Spleen (tissue), 11 donors: ENCODE measurements at regions not wholly inside any gene's neighbourhood (a gene's known extent, or its start where the extent isn't known, plus 50 kb on each side); places are given as distances from the start of the nearest gene placed in this dataset.

Source experiments
- DNase-seq: peaks from one replicate; pipeline ENCODE4 v3.0.0-alpha.2; 2020
- H3K27ac ChIP-seq, 8 donors: fragments of 200-600 bp; sonication (generic) in 7 of 8; 1 replicate in 4 of 8; 2 replicates in 4 of 8; pipeline versions ENCODE4 v1.5.0 to v1.8.0; 2016 to 2021; ENCODE audit warnings: inconsistent platforms in 4 of 8, mild to moderate bottlenecking in 4 of 8, moderate library complexity in 1 of 8
- H3K27me3 ChIP-seq, 7 donors: fragments of 200-600 bp; sonication (generic) in 6 of 7; replicated peaks in 1 of 7; 1 replicate in 4 of 7; 2 replicates in 3 of 7; pipeline versions ENCODE4 v1.5.0 to v1.8.0; 2016 to 2021; ENCODE audit warnings: inconsistent platforms in 3 of 7, mild to moderate bottlenecking in 1 of 7
- H3K36me3 ChIP-seq, 6 donors: fragments of 200-600 bp; sonication (generic) in 5 of 6; 1 replicate in 4 of 6; 2 replicates in 2 of 6; pipeline versions ENCODE4 v1.5.0 to v1.8.0; 2016 to 2021; ENCODE audit warnings: inconsistent platforms in 2 of 6
- H3K4me1 ChIP-seq, 6 donors: fragments of 200-600 bp; sonication (generic) in 5 of 6; 1 replicate in 3 of 6; 2 replicates in 3 of 6; pipeline versions ENCODE4 v1.5.0 to v1.8.0; 2016 to 2021; ENCODE audit warnings: inconsistent platforms in 3 of 6
- H3K4me3 ChIP-seq, 8 donors: fragments of 200-600 bp; sonication (generic) in 7 of 8; 1 replicate in 4 of 8; 2 replicates in 4 of 8; pipeline versions ENCODE4 v1.5.0 to v1.8.0; 2016 to 2021; ENCODE audit warnings: inconsistent platforms in 4 of 8, mild to moderate bottlenecking in 4 of 8, moderate library complexity in 2 of 8
- H3K9me3 ChIP-seq, 8 donors: fragments of 200-600 bp; sonication (generic) in 7 of 8; 1 replicate in 4 of 8; 2 replicates in 4 of 8; pipeline versions ENCODE4 v1.5.0 to v1.8.0; 2016 to 2021; ENCODE audit warnings: inconsistent platforms in 4 of 8
- POLR2A ChIP-seq, 3 donors: fragments of 450-650 bp; IDR thresholded peaks; one replicate each; pipeline ENCODE4 v1.5.1; 2017; ENCODE audit warnings: antibody characterized with exemption in 3 of 3, mild to moderate bottlenecking in 1 of 3
- POLR2AphosphoS5 ChIP-seq, 3 donors: sonication (generic); formaldehyde crosslinking; IDR thresholded peaks; one replicate each; pipeline ENCODE4 v1.5.1; 2017; ENCODE audit warnings: antibody characterized with exemption in 3 of 3
- WGBS, 5 donors: extraction: QIAGEN DNeasy Blood & Tissue Kit in 3 of 5; methylation state at CpG; one replicate each; pipeline versions ENCODE4 v1.1.5 to v1.1.7; 2013 to 2018; 5-methylcytosine and 5-hydroxymethylcytosine counted together
- intact Hi-C: fragments of 100-400 bp; cut with DNase I; formaldehyde crosslinking; loops from one replicate; pipeline ENCODE4 v1.15.0; 2023; ENCODE audit warnings: low total_unique reads
- TF ChIP-seq, protein P1 (sequence below), 11 experiments: fragments of 200-600 bp in 7 of 11; fragments of 450-650 bp in 4 of 11; sonication (generic) in 4 of 11; IDR thresholded peaks in 8 of 11; conservative IDR thresholded peaks in 3 of 11; 1 replicate in 7 of 11; 2 replicates in 4 of 11; pipeline versions ENCODE4 v1.4.0 to v1.8.0; 2016 to 2021; ENCODE audit warnings: antibody characterized with exemption in 11 of 11, inconsistent platforms in 4 of 11, mild to moderate bottlenecking in 1 of 11
- donor health status: healthy with polysubstance abuse.
- donor health status: DM: no; HTN: no; CAD: no; lungs with moderate emphysema.
- donor health status: DM: no; HTN: no; CAD: no.
- donor health status: Bipolar disorder and iron deficiency.
- donor health status: healthy.
- donor health status: DM: no; HTN: no; CAD: no.
- donor health status: DM: yes; HTN: yes; CAD: no.

DNA sequence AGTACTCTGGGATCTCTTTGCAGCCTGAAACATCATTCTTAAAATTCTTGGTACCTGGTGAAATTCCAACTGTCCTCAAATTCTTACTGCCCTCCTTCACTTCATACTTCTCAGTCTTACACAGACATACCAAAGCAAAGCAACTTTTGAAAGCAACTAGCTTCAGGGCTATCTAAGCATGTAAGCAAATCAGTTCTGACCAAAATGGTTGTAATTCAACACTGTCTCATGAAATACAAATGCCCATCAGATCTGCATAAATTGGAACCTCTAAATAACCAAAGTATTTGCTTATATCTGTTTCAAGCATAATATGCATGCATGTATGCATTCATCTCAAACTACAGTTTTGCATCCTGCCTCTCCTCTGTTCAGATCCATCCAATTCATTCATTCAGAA lies 308.1 kb upstream of the PPARGC1A start:
- no peak for DNase-seq
- no peak for TF ChIP-seq POLR2A (IDR thresholded peaks at IDR 0.05)
- TF ChIP-seq POLR2AphosphoS5 (IDR thresholded peaks at IDR 0.05): no peak
- TF ChIP-seq, protein P1, sequence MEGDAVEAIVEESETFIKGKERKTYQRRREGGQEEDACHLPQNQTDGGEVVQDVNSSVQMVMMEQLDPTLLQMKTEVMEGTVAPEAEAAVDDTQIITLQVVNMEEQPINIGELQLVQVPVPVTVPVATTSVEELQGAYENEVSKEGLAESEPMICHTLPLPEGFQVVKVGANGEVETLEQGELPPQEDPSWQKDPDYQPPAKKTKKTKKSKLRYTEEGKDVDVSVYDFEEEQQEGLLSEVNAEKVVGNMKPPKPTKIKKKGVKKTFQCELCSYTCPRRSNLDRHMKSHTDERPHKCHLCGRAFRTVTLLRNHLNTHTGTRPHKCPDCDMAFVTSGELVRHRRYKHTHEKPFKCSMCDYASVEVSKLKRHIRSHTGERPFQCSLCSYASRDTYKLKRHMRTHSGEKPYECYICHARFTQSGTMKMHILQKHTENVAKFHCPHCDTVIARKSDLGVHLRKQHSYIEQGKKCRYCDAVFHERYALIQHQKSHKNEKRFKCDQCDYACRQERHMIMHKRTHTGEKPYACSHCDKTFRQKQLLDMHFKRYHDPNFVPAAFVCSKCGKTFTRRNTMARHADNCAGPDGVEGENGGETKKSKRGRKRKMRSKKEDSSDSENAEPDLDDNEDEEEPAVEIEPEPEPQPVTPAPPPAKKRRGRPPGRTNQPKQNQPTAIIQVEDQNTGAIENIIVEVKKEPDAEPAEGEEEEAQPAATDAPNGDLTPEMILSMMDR (IDR thresholded peaks at IDR 0.05 in 8 of 11, conservative IDR thresholded peaks at IDR 0.05 in 3 of 11): no peak
- H3K27me3 ChIP-seq: no peaks in the 10 kb centered on the region
- H3K9me3 ChIP-seq: no peaks in the 10 kb centered on the region
- no peak overlapping the region for H3K4me3 ChIP-seq
- H3K4me1 ChIP-seq: no peaks in the 10 kb centered on the region
- H3K36me3 ChIP-seq: no peaks in the 10 kb centered on the region
- no peak overlapping the region for H3K27ac ChIP-seq
- intact Hi-C loops: no loop called here

DNA sequence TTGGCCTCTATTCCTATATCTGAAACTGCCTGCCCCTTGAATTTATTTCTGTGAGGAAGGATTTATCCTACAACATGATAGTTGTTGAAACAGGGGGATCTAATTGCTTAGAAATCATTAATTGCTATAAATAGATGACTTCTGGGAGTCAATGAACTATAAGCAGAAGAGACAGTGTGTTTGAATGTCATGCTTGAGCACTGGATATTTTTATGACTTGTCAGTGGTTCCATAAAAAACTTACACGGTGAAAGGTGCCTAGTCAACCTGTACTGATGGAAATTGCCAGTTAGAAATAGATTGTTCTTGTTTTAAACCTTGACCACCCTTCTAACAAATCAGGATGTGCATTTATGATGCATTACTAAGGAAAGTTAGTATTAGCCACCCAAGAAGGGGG lies 306.9 kb upstream of the PPARGC1A start:
- intact Hi-C loops: no loop called here
- no peaks in the 10 kb centered on the region for H3K9me3 ChIP-seq
- H3K4me1 ChIP-seq: no peaks in the 10 kb centered on the region
- no peak overlapping the region for H3K27ac ChIP-seq
- DNase-seq: no peak
- WGBS, 5 donors: 53 to 76% (median 61%) methylated on average over 1 of the region's 1 CpG
- no peak overlapping the region for H3K4me3 ChIP-seq
- no peaks in the 10 kb centered on the region for H3K27me3 ChIP-seq
- TF ChIP-seq, protein P1 (IDR thresholded peaks at IDR 0.05 in 8 of 11, conservative IDR thresholded peaks at IDR 0.05 in 3 of 11): no peak
- TF ChIP-seq POLR2AphosphoS5 (IDR thresholded peaks at IDR 0.05): no peak
- TF ChIP-seq POLR2A (IDR thresholded peaks at IDR 0.05): no peak
- H3K36me3 ChIP-seq: no peaks in the 10 kb centered on the region

DNA sequence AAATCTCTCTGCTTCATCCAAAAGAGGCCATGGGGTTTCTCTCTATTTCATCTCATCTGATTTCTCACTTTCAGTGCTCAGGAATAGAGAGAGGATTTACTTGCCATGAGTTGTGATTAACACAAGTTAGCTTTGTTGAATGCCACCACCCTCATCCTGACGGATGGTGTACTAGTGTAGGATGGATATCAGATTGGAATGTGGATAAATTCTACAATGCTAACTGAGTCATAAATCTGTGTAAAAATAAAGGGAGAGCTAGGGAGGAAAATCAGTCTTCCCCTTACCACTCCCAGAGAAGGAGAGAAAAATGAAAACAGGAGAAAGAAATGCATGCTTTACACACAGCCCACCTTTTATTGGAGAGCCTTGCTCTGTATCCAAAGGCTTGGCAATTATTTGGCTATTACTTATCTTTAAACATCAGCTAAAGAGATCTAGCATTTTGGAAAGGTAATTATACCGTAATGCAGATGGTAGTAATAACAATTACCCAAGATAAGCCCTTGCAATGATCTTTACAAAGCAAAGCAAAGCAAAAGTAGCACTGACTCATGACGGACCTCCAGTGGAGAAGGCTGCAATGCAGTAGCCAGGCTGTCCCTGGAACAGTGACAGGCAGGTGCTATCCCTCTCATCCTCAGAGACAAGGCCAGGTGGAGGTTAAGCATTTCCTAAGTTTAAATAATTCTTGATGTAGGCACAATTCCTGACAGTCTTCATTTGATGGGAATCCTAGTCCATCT lies 306.3 kb upstream of the PPARGC1A start:
- WGBS, 5 donors: 71 to 80% (median 78%) methylated on average over 3 of the region's 3 CpGs
- no peak for DNase-seq
- no peak overlapping the region for H3K4me3 ChIP-seq
- H3K27ac ChIP-seq: no peak overlapping the region
- no peaks in the 10 kb centered on the region for H3K4me1 ChIP-seq
- H3K36me3 ChIP-seq: no peaks in the 10 kb centered on the region
- H3K27me3 ChIP-seq: no peaks in the 10 kb centered on the region
- TF ChIP-seq, protein P1 (IDR thresholded peaks at IDR 0.05 in 8 of 11, conservative IDR thresholded peaks at IDR 0.05 in 3 of 11): no peak
- TF ChIP-seq POLR2A (IDR thresholded peaks at IDR 0.05) (no peak), POLR2AphosphoS5 (IDR thresholded peaks at IDR 0.05) (no peak)
- intact Hi-C loops: no loop called here
- H3K9me3 ChIP-seq: no peaks in the 10 kb centered on the region

DNA sequence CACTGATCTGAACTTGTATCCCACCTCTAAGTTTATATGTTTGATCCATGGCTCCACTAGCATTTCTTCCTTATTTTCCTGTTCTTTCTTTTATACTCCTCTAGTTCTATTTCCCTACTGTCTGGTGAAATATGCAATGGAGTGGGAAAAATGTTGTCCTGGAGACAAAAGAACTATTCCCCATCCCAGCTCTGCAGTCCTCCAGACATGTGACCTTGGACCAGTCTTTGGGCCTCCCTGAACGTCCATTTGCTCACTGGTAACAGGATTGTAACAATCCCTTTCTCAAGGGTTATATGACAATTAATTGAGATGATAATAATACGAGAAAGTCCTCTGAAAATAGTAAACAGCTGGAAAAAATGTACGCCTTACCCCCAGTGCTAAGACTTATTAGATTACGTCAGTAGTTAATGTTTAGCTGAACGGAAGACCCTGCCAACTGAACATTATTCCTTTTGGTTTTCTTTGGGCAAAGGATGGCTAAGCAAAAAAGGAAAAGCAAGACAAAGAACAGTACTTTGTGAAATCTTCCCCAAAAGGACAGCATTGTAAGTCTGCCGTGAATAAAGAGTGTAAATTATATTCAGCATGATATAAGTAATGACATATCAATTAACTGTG lies 302.3 kb upstream of the PPARGC1A start:
- no peaks in the 10 kb centered on the region for H3K36me3 ChIP-seq
- WGBS, 5 donors: 70 to 82% (median 78%) methylated on average over 6 of the region's 6 CpGs
- no peak for TF ChIP-seq POLR2A (IDR thresholded peaks at IDR 0.05)
- TF ChIP-seq POLR2AphosphoS5 (IDR thresholded peaks at IDR 0.05): no peak
- TF ChIP-seq, protein P1 (IDR thresholded peaks at IDR 0.05 in 8 of 11, conservative IDR thresholded peaks at IDR 0.05 in 3 of 11): no peak
- H3K27me3 ChIP-seq: no peaks in the 10 kb centered on the region
- H3K9me3 ChIP-seq: no peaks in the 10 kb centered on the region
- H3K27ac ChIP-seq: no peak overlapping the region
- intact Hi-C loops: no loop called here
- no peak for DNase-seq
- H3K4me3 ChIP-seq: no peak overlapping the region
- H3K4me1 ChIP-seq: no peaks in the 10 kb centered on the region
